ENCODE measurements at regions not wholly inside any gene's neighbourhood (a gene's known extent, or its start where the extent isn't known, plus 50 kb on each side); places are given as distances from the start of the nearest gene placed in this dataset.
"Not testable (repeated sequence)": the region's sequence is repeated elsewhere in the genome, so short reads cannot be mapped to it uniquely, and the experiment has no call there.

GRCh38 chr5:124873188-124873587, 126.7 kb upstream of the ZNF608 start:
- no peak for DNase-seq

GRCh38 chr5:124873713-124874112, 127.3 kb upstream of the ZNF608 start:
- no peak for DNase-seq

GRCh38 chr5:124876566-124876965, 130.1 kb upstream of the ZNF608 start:
- no peak for DNase-seq

- DNase-seq = no peak
These were observed 130.5 kb upstream of the ZNF608 start for GRCh38 chr5:124876983-124877382.

- DNase-seq = no peak
These were observed 131.2 kb upstream of the ZNF608 start for GRCh38 chr5:124877501-124878146.

- no peak for DNase-seq
These were observed 132.3 kb upstream of the ZNF608 start for GRCh38 chr5:124878583-124879342.

- DNase-seq = peak; percentile 27
These were observed 134.7 kb upstream of the ZNF608 start for GRCh38 chr5:124880903-124881697.

GRCh38 chr5:124883681-124884080, 137.2 kb upstream of the ZNF608 start:
- no peak for DNase-seq

GRCh38 chr5:124884114-124884513, 137.7 kb upstream of the ZNF608 start:
- DNase-seq = no peak

- DNase-seq = no peak
These were observed 139.1 kb upstream of the ZNF608 start for GRCh38 chr5:124885490-124885889.

GRCh38 chr5:124887223-124887622, 140.8 kb upstream of the ZNF608 start:
- no peak for DNase-seq

GRCh38 chr5:124888050-124888506, 141.6 kb upstream of the ZNF608 start:
- no peak for DNase-seq

GRCh38 chr5:124888622-124889485, 142.4 kb upstream of the ZNF608 start:
- DNase-seq = no peak

- DNase-seq = no peak
These were observed 143.0 kb upstream of the ZNF608 start for GRCh38 chr5:124889486-124889825.

GRCh38 chr5:124889850-124890249, 143.4 kb upstream of the ZNF608 start:
- DNase-seq = no peak

GRCh38 chr5:124890442-124890841, 144.0 kb upstream of the ZNF608 start:
- not testable (repeated sequence) for DNase-seq

- DNase-seq = no peak
These were observed 144.7 kb upstream of the ZNF608 start for GRCh38 chr5:124891179-124891578.

GRCh38 chr5:124892185-124892848, 145.9 kb upstream of the ZNF608 start:
- DNase-seq = no peak

- DNase-seq = no peak
These were observed 148.1 kb upstream of the ZNF608 start for GRCh38 chr5:124894541-124894940.

GRCh38 chr5:124895236-124895635, 148.8 kb upstream of the ZNF608 start:
- no peak for DNase-seq

GRCh38 chr5:124901081-124901480, 154.6 kb upstream of the ZNF608 start:
- DNase-seq = no peak
